Cardiac fibroblast (primary cell): ENCODE measurements at regions not wholly inside any gene's neighbourhood (a gene's known extent, or its start where the extent isn't known, plus 50 kb on each side); places are given as distances from the start of the nearest gene placed in this dataset.

Source experiments
- DNase-seq, 2 donors: peaks; one replicate each; pipeline versions ENCODE4 v3.0.0 to v3.0.0-alpha.2; 2010; ENCODE audit warnings: low read depth in 2 of 2
- H3K4me3 ChIP-seq, 2 donors: replicated peaks in 1 of 2; 1 replicate in 1 of 2; 2 replicates in 1 of 2; pipeline ENCODE4 v1.5.1; 2011; ENCODE audit warnings: low read depth in 2 of 2, low read length in 2 of 2, mild to moderate bottlenecking in 2 of 2, moderate library complexity in 1 of 2
- CTCF ChIP-seq: IDR thresholded peaks from one replicate; pipeline ENCODE4 v1.5.1; 2011; ENCODE audit warnings: low read depth, mild to moderate bottlenecking, low read length, inconsistent platforms

DNA sequence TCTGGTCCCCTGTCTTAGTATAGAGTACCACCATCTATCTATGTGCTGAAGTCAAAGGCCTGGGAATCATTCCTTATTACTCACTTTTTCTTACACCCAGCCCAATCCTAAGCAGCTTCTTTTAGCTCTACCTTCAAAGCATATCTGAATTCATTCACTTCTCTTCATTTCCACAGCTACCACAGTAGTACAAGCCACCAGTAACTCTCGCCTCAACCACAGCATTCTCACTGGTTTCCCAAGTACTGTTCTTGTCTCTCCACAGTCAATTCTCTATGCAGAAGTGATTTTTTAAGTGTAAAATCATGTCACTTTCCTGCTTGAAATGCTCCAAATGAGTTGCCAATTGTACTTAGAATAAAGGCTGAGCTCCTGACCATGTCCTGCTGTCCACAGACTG lies 401.7 kb downstream of the OXSM start:
- H3K4me3 ChIP-seq: no peak overlapping the region
- DNase-seq: no peak
- no peak for TF ChIP-seq CTCF

DNA sequence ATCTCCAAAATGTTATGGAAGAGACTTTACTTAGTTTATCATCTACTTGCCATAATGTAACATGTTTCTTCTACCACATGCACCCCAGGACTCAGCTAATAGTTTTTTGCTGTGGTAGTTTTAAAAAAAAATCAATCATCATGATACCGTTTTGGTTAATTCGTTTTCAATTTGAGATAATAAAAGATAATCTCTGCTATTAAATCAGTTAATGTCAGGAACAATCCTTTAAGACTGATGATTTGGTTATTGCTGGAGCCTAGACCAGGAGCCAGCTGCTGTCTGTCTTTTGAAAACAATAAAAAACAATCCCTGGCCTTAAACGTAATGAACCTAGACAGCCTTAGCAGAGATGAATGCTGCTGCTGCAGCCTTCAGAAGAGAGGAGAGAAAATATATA lies 403.7 kb downstream of the OXSM start:
- DNase-seq: no peak
- TF ChIP-seq CTCF: no peak

GRCh38 chr3:26196781-26197180 lies 406.9 kb downstream of the OXSM start:
- TF ChIP-seq CTCF: no peak
- H3K4me3 ChIP-seq: no peak overlapping the region
- DNase-seq: no peak

More for the DNA sequence above, 403.7 kb downstream of the OXSM start:
- H3K4me3 ChIP-seq: no peak overlapping the region

DNA sequence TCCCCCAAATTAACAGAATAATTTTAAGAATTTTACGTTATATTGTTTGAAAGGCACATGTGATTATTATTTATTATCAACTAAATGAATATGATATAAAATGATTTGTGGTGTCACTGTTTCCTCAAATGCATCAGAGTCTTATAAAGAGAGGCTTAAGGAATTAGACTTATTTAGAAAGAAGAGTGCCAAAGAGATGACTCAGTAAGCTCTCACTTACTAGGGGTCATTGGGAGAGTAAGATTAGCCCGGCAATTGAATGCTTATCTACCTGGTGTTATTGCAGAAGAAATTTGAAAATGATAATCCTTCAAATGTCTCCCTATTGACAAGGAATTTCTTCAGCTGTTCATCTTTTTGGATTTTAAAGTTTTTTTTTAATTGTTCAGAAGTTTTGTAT lies 408.7 kb downstream of the OXSM start:
- no peak for DNase-seq
- TF ChIP-seq CTCF: no peak
- H3K4me3 ChIP-seq: no peak overlapping the region

- no peak for DNase-seq
- TF ChIP-seq CTCF: no peak
- H3K4me3 ChIP-seq: no peak overlapping the region
Observed at GRCh38 chr3:26202169-26202568, 412.3 kb downstream of the OXSM start.

DNA sequence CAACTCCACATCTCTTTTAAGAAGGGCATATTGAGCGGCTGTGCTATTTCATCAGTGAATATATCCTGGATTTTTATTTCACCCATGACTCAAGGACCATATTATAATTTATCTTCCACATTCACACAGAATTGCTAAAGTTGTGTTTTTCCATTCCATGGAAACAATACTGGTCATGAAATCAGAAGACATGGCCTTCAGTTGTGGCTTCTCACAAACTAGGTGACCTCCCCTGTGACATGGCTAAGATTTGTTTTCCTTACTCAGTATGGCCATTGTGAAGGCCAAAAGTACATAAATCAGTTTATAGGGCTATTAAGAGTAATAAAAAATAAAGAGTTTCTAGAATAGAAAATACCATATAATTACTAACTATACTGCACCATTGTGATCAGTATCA lies 415.6 kb downstream of the OXSM start:
- no peak for TF ChIP-seq CTCF
- DNase-seq: no peak

DNA sequence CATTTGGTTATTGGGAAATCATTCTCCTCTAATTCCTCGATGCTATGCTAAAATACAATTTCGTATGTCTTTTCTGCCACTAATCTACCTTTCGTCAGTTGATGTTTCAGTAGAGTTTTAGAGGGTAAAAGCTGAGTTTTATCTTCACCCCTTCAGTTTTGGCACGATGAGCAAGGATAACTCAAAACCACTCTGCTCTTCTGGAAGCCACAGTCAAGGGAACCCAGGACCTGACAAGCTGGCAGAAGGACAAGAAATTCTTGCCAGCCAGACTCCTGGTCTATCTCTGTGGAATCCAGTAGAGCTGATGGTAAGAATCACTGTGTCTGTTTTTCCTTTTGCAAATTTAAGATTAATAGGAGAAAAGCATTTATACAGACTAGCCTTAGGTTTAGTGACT lies 414.4 kb upstream of the LRRC3B start:
- DNase-seq: no peak
- H3K4me3 ChIP-seq: no peak overlapping the region
- TF ChIP-seq CTCF: no peak

More for the DNA sequence above, 415.6 kb downstream of the OXSM start:
- H3K4me3 ChIP-seq: no peak overlapping the region
